Neuronal stem cell (in vitro differentiated cells): ENCODE measurements at regions not wholly inside any gene's neighbourhood (a gene's known extent, or its start where the extent isn't known, plus 50 kb on each side); places are given as distances from the start of the nearest gene placed in this dataset.
"Not testable (repeated sequence)": the region's sequence is repeated elsewhere in the genome, so short reads cannot be mapped to it uniquely, and the experiment has no call there.

ENCODE experiments used
- DNase-seq: peaks from one replicate; pipeline ENCODE4 v3.0.0-alpha.2; 2013; ENCODE audit warnings: low spot score
- H2AFZ ChIP-seq: one replicate; pipeline ENCODE4 v1.6.1; 2013; ENCODE audit warnings: mild to moderate bottlenecking, low read length, inconsistent platforms
- H2AK5ac ChIP-seq: 2 replicates; pipeline ENCODE4 v1.6.1; 2013; ENCODE audit warnings: low read depth, mild to moderate bottlenecking, inconsistent platforms, low read length, moderate library complexity, mixed read lengths
- H2BK120ac ChIP-seq: 2 replicates; pipeline ENCODE4 v1.6.1; 2013; ENCODE audit warnings: low read depth, mild to moderate bottlenecking, inconsistent platforms, low read length, moderate library complexity, mixed read lengths
- H2BK12ac ChIP-seq: one replicate; pipeline ENCODE4 v1.6.1; 2013; ENCODE audit warnings: low read length, inconsistent platforms
- H2BK15ac ChIP-seq: 2 replicates; pipeline ENCODE4 v1.6.1; 2013; ENCODE audit warnings: mild to moderate bottlenecking, low read length, inconsistent platforms, mixed read lengths
- H2BK5ac ChIP-seq: one replicate; pipeline ENCODE4 v1.6.1; 2013; ENCODE audit warnings: inconsistent platforms, mild to moderate bottlenecking, low read length, moderate library complexity
- H3K14ac ChIP-seq: one replicate; pipeline ENCODE4 v1.6.1; 2013; ENCODE audit warnings: low read length, inconsistent platforms
- H3K18ac ChIP-seq: 2 replicates; pipeline ENCODE4 v1.6.1; 2013; ENCODE audit warnings: low read length, inconsistent platforms
- H3K23ac ChIP-seq: 2 replicates; pipeline ENCODE4 v1.6.1; 2013; ENCODE audit warnings: low read depth, mild to moderate bottlenecking, mixed read lengths, low read length, inconsistent platforms; ENCODE audit not compliant: poor library complexity
- H3K27ac ChIP-seq: replicated peaks from 3 replicates; pipeline ENCODE4 v1.5.1; 2013; ENCODE audit warnings: low read length, inconsistent platforms
- H3K27me3 ChIP-seq, 3 experiments: 2 replicates each; pipeline ENCODE4 v1.6.1; 2013; ENCODE audit warnings: low read length in 3 of 3, mild to moderate bottlenecking in 2 of 3, inconsistent platforms in 1 of 3, low read depth in 1 of 3, mixed read lengths in 1 of 3, moderate library complexity in 1 of 3; ENCODE audit not compliant: control insufficient read depth in 3 of 3, insufficient read depth in 3 of 3
- H3K36me3 ChIP-seq, 2 donors: replicated peaks in 1 of 2; 2 replicates each; pipeline ENCODE4 v1.6.1; 2013; ENCODE audit warnings: low read length in 2 of 2; ENCODE audit not compliant: control insufficient read depth in 2 of 2, insufficient read depth in 2 of 2
- H3K4ac ChIP-seq: 2 replicates; pipeline ENCODE4 v1.6.1; 2013; ENCODE audit warnings: inconsistent platforms, mild to moderate bottlenecking, low read length, moderate library complexity
- H3K4me1 ChIP-seq, 2 donors: 1 replicate in 1 of 2; 2 replicates in 1 of 2; pipeline ENCODE4 v1.6.1; 2013; ENCODE audit warnings: low read length in 2 of 2, low read depth in 1 of 2; ENCODE audit not compliant: control insufficient read depth in 2 of 2, insufficient read depth in 1 of 2
- H3K4me2 ChIP-seq: one replicate; pipeline ENCODE4 v1.6.1; 2013; ENCODE audit warnings: mild to moderate bottlenecking, low read length, inconsistent platforms; ENCODE audit not compliant: insufficient read depth, poor library complexity, severe bottlenecking
- H3K4me3 ChIP-seq, 2 donors: 2 replicates each; pipeline ENCODE4 v1.5.1; 2013; ENCODE audit warnings: low read length in 2 of 2, mild to moderate bottlenecking in 2 of 2, inconsistent platforms in 1 of 2, moderate library complexity in 1 of 2
- H3K79me1 ChIP-seq: one replicate; pipeline ENCODE4 v1.6.1; 2013; ENCODE audit warnings: low read depth, mild to moderate bottlenecking, inconsistent platforms, low read length, moderate library complexity
- H3K9ac ChIP-seq: one replicate; pipeline ENCODE4 v1.6.1; 2013; ENCODE audit warnings: mild to moderate bottlenecking, low read depth, low read length, inconsistent platforms; ENCODE audit not compliant: poor library complexity
- H3K9me3 ChIP-seq, 2 donors: replicated peaks in 1 of 2; 2 replicates each; pipeline versions ENCODE3 to v1.6.1; 2013; ENCODE audit warnings: low read length in 2 of 2, mild to moderate bottlenecking in 2 of 2, inconsistent platforms in 1 of 2, low read depth in 1 of 2, mixed read lengths in 1 of 2, moderate library complexity in 1 of 2; ENCODE audit not compliant: control insufficient read depth in 2 of 2, insufficient read depth in 1 of 2
- H4K8ac ChIP-seq: one replicate; pipeline ENCODE4 v1.6.1; 2013; ENCODE audit warnings: low read depth, mild to moderate bottlenecking, inconsistent platforms, low read length, moderate library complexity
- H4K91ac ChIP-seq: one replicate; pipeline ENCODE4 v1.6.1; 2013; ENCODE audit warnings: low read length, low read depth, mild to moderate bottlenecking, inconsistent platforms; ENCODE audit not compliant: poor library complexity
- WGBS, 2 donors: extraction: QIAGEN DNeasy Blood & Tissue Kit; methylation state at CpG; one replicate each; pipeline ENCODE4 v1.1.7; 2013; ENCODE audit warnings: missing lambda C conversion rate in 2 of 2, mixed read lengths in 1 of 2; ENCODE audit not compliant: insufficient read length in 2 of 2, insufficient replicate concordance in 1 of 2; ENCODE audit errors: extremely low coverage in 2 of 2; 5-methylcytosine and 5-hydroxymethylcytosine counted together

- H3K4ac ChIP-seq, H3K4me3 ChIP-seq, H3K36me3 ChIP-seq, H4K91ac ChIP-seq, H3K27me3 ChIP-seq, H3K4me2 ChIP-seq, H3K14ac ChIP-seq, DNase-seq, H2AK5ac ChIP-seq, H3K23ac ChIP-seq, H3K79me1 ChIP-seq, H3K18ac ChIP-seq, H2AFZ ChIP-seq, H2BK120ac ChIP-seq, H3K9ac ChIP-seq, H2BK12ac ChIP-seq, H2BK5ac ChIP-seq, H3K27ac ChIP-seq, H4K8ac ChIP-seq, H2BK15ac ChIP-seq, H3K4me1 ChIP-seq: not testable (repeated sequence)
- peaks cover 10 to 17% of the 10 kb centered on the region in 2 donors for H3K9me3 ChIP-seq
Measured at GRCh38 chr5:82976887-82977286, 100.3 kb downstream of the TMEM167A start.

DNA sequence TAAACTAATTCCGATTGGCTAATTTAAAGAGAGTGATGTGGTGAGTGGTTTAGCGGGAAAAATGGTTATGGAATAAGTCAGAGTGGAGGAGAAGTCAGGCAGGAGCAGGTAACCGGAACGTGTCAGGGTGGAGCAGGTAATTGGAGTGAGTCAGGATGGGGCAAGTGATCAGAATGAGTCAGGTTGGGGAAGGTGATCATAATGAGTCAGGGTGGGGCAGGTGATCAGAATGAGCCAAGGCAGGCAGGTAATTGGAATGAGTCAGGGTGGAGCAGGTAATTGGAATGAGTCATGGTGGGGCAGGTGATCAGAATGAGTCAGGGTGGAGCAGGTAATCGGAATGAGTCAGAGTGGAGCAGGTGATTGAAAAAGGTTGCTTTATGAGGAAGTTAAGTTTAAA lies 101.4 kb downstream of the TMEM167A start:
- Histone ChIP-seq H3K18ac (no peak overlapping the region), H2BK12ac (no peak overlapping the region), H3K4me1 (no peaks in the 10 kb centered on the region), H3K4me2 (no peak overlapping the region), H3K27me3 (no peaks in the 10 kb centered on the region), H4K91ac (no peak overlapping the region), H3K9me3 (peaks cover 10 to 17% of the 10 kb centered on the region in 2 donors), H3K9ac (no peak overlapping the region), H2BK120ac (no peak overlapping the region), H2AK5ac (no peak overlapping the region), H2BK5ac (no peak overlapping the region), H3K79me1 (no peaks in the 10 kb centered on the region), H3K14ac (no peak overlapping the region), H2AFZ (no peak overlapping the region), H3K27ac (no peak overlapping the region), H3K4ac (no peak overlapping the region), H3K36me3 (no peaks in the 10 kb centered on the region), H2BK15ac (no peak overlapping the region), H3K4me3 (no peak overlapping the region), H3K23ac (no peak overlapping the region), H4K8ac (no peak overlapping the region)
- no peak for DNase-seq
- 100% methylated on average over 1 of the region's 5 CpGs; no CpG with 5 or more reads in 1 of the 2 donors for WGBS, 2 donors

GRCh38 chr5:82975396-82975795 lies 101.8 kb downstream of the TMEM167A start:
- Histone ChIP-seq H3K4me3 (no peak overlapping the region), H4K8ac (no peak overlapping the region), H3K4me2 (no peak overlapping the region), H3K14ac (no peak overlapping the region), H2AFZ (no peak overlapping the region), H2AK5ac (no peak overlapping the region), H3K18ac (no peak overlapping the region), H3K27me3 (no peaks in the 10 kb centered on the region), H3K79me1 (no peaks in the 10 kb centered on the region), H3K36me3 (no peaks in the 10 kb centered on the region), H3K4me1 (no peaks in the 10 kb centered on the region), H2BK12ac (no peak overlapping the region), H4K91ac (no peak overlapping the region), H2BK5ac (no peak overlapping the region), H3K27ac (no peak overlapping the region), H3K4ac (no peak overlapping the region), H3K9me3 (peaks cover 10 to 17% of the 10 kb centered on the region in 2 donors), H3K9ac (no peak overlapping the region), H2BK15ac (no peak overlapping the region), H3K23ac (no peak overlapping the region), H2BK120ac (no peak overlapping the region)
- WGBS, 2 donors = no CpG with 5 or more reads among the region's 9 CpGs
- DNase-seq = no peak

DNA sequence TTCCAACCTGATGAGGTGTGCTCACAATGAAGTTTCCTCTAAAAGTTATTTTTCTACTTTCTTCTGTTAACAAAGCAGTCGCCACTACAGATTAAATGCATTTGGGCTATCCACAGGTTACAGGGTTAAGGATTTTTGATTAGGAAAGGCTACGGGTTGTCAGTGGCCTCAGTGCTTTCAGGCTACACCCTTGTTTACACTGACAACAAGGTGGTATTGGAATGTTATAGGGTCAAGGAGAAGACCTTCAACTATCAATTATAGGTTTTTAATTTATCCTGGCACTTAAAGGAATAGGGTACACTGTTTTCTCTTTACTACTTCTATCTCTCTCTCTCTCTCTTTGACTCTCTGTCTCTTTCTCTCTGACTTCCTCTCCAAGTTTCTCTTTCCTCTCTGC lies 102.8 kb downstream of the TMEM167A start:
- not testable (repeated sequence) for H3K14ac ChIP-seq, H4K8ac ChIP-seq, H3K18ac ChIP-seq, H4K91ac ChIP-seq, H2BK15ac ChIP-seq, H3K4me1 ChIP-seq, H3K27ac ChIP-seq, H3K4me2 ChIP-seq, H3K4me3 ChIP-seq, H3K23ac ChIP-seq, H3K4ac ChIP-seq, H3K79me1 ChIP-seq, H3K27me3 ChIP-seq, H2AK5ac ChIP-seq, H3K36me3 ChIP-seq, H2BK5ac ChIP-seq, H2BK120ac ChIP-seq, DNase-seq, H3K9ac ChIP-seq, H2BK12ac ChIP-seq
- Histone ChIP-seq H2AFZ (peak overlapping the region; percentile 7), H3K9me3 (peaks cover 10 to 17% of the 10 kb centered on the region in 2 donors)
- no CpG with 5 or more reads among the region's 2 CpGs for WGBS, 2 donors
